GM12801 (cell line): ENCODE measurements at regions not wholly inside any gene's neighbourhood (a gene's known extent, or its start where the extent isn't known, plus 50 kb on each side); places are given as distances from the start of the nearest gene placed in this dataset.

Experiments
- TF ChIP-seq, protein P1 (sequence below): IDR thresholded peaks from one replicate; pipeline ENCODE4 v1.5.1; 2011; ENCODE audit warnings: control low read depth; ENCODE audit not compliant: insufficient read length; ENCODE audit errors: extremely low read depth

GRCh38 chr9:31323726-31324444 is 1060.6 kb upstream of the ACO1 start:
- TF ChIP-seq, protein P1, sequence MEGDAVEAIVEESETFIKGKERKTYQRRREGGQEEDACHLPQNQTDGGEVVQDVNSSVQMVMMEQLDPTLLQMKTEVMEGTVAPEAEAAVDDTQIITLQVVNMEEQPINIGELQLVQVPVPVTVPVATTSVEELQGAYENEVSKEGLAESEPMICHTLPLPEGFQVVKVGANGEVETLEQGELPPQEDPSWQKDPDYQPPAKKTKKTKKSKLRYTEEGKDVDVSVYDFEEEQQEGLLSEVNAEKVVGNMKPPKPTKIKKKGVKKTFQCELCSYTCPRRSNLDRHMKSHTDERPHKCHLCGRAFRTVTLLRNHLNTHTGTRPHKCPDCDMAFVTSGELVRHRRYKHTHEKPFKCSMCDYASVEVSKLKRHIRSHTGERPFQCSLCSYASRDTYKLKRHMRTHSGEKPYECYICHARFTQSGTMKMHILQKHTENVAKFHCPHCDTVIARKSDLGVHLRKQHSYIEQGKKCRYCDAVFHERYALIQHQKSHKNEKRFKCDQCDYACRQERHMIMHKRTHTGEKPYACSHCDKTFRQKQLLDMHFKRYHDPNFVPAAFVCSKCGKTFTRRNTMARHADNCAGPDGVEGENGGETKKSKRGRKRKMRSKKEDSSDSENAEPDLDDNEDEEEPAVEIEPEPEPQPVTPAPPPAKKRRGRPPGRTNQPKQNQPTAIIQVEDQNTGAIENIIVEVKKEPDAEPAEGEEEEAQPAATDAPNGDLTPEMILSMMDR: no peak

GRCh38 chr9:31325778-31326177 is 1058.7 kb upstream of the ACO1 start:
- TF ChIP-seq, protein P1: no peak

- TF ChIP-seq, protein P1: no peak
Observed at GRCh38 chr9:31334837-31335528, 1049.5 kb upstream of the ACO1 start.

GRCh38 chr9:31335529-31336234 is 1048.8 kb upstream of the ACO1 start:
- TF ChIP-seq, protein P1: no peak

GRCh38 chr9:31336386-31336785 is 1048.1 kb upstream of the ACO1 start:
- TF ChIP-seq, protein P1: no peak

DNA sequence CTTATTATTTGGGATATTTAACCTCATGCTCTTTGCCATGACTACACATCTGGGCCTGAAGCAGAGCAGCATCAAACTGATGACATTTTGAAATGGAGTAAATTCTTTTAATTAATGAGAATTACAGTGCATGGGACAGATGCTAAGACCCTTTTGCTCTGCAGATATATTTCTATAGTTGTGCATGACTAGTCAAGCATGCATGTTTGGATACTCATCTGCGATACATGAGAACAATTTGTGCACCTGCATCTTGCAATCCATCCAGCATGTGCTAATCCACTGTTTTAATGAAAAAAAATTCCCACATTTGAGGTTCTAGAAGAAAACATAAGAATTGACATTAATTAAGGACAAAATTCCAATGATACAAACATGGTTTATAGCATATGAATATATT is 1047.6 kb upstream of the ACO1 start:
- TF ChIP-seq, protein P1: no peak

DNA sequence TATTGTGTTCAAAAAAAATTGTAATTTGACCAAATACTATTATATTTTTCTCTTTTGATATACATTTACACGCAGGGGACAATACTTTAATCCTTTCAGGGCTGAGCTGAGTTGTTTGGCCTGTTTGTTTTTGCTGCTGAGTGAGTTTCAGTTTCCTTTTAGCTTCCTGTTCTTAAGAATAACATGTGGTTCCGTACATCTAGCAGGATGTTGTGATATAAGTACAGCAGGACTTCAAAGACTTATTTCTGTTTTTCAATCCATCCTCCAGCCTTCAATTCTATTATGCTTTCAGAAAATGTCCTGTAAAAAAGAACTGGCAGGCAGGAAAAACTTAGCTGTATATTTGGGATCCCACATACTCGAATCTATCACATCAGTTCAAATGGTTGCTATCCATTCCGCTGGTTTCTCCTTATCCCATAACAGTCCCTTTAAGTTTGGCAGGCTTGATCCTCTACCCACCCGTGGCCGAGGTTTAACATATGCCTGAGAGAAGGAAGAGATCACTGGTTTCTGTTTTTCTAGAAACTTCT is 1037.3 kb upstream of the ACO1 start:
- TF ChIP-seq, protein P1: no peak
